ENCODE measurements at regions not wholly inside any gene's neighbourhood (a gene's known extent, or its start where the extent isn't known, plus 50 kb on each side); places are given as distances from the start of the nearest gene placed in this dataset.

DNA sequence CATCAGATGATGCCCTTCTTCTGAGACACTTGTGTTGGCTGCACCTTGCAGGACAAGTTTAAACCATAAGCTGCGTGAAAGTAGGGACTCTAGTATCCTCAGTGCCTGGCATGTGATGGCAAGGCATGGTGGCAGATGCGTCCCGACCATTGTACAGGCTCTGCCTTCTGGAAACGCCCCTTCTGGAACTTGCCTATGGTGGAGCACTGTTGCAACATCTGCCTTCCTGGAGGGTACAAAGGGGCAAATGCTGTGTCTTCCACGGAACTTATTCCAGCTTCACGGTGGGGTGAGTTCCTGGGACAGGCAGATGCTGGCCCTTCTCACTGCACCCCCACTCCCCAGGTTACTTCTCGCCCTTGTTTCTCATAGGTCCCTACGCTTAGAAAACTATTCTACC is 232.8 kb downstream of the THBS2 start:
- DNase-seq (no peak), ATAC-seq (ENCODE audit: poor library complexity) (no peak)
- Histone ChIP-seq H3K4me1 (ENCODE audit: insufficient read depth, low read length) (no peaks in the 10 kb centered on the region), H3K27me3 (ENCODE audit: control insufficient read depth in 1 of 2, insufficient read depth in 2 of 2, low read length in 2 of 2) (peaks cover 0 to 9% of the 10 kb centered on the region in 2 experiments), H3K36me3 (ENCODE audit: insufficient read depth, low read length) (no peaks in the 10 kb centered on the region), H3K27ac (ENCODE audit: low read depth in 1 of 2, low read length in 2 of 2) (no peak overlapping the region), H3K4me3 (ENCODE audit: low read length) (no peak overlapping the region), H3K9me3 (ENCODE audit: control insufficient read depth in 1 of 2, insufficient read depth in 1 of 2, low read length in 2 of 2) (peaks cover 4 to 34% of the 10 kb centered on the region in 2 experiments)
- no peak overlapping the region for H3K4me3 Mint-ChIP-seq
- TF ChIP-seq, protein P1, sequence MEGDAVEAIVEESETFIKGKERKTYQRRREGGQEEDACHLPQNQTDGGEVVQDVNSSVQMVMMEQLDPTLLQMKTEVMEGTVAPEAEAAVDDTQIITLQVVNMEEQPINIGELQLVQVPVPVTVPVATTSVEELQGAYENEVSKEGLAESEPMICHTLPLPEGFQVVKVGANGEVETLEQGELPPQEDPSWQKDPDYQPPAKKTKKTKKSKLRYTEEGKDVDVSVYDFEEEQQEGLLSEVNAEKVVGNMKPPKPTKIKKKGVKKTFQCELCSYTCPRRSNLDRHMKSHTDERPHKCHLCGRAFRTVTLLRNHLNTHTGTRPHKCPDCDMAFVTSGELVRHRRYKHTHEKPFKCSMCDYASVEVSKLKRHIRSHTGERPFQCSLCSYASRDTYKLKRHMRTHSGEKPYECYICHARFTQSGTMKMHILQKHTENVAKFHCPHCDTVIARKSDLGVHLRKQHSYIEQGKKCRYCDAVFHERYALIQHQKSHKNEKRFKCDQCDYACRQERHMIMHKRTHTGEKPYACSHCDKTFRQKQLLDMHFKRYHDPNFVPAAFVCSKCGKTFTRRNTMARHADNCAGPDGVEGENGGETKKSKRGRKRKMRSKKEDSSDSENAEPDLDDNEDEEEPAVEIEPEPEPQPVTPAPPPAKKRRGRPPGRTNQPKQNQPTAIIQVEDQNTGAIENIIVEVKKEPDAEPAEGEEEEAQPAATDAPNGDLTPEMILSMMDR (IDR thresholded peaks at IDR 0.05), result no peak
- no peaks in the 10 kb centered on the region for H3K4me1 Mint-ChIP-seq (ENCODE audit: low read depth)
- CTCF ChIA-PET, result no interaction called here
- POLR2A ChIA-PET, result no interaction called here
- peaks cover 4% of the 10 kb centered on the region for H3K9me3 Mint-ChIP-seq
- H3K27me3 Mint-ChIP-seq, result peaks cover 27% of the 10 kb centered on the region
- H3K36me3 Mint-ChIP-seq (ENCODE audit: low read depth), result no peaks in the 10 kb centered on the region
- intact Hi-C loops (cut with DNase I, micrococcal nuclease), result no loop called here
- no peak overlapping the region for H3K27ac Mint-ChIP-seq

DNA sequence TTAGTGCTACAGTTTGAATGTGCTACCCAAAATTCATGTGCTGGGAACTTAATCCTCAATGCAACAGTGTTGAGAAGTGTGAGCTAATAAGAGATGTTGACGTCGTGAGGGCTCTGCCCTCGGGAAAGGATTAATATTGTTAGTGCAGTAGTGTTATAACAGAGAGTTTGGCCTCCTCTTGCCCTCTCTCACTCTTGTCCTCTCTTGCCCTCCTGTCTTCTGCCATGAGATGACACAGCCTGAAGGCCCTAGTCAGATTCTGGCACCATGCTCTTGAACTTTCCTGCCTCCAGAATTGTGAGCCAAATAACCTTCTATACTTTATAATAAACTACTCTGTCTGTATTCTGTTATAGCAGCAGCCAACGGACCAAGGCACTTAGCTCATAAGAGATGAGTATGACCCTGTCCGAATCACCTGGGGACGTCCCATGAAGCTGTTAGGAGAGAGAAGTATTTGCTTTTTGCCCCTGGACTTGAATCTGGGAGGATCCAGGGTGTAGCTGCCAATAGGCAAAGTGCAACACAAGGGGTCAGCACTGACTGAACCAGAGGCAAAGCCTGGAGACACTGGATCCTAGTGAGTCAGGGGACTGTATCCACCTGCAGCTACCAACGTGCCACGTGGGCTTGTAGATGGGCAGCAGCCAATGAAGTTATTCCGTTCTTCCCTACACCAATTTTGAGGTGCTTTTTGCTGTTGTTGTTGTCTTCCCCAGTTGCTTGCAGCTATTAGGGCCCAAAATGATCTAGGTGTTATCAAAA is 233.7 kb downstream of the THBS2 start:
- Mint-ChIP-seq H3K9me3 (peaks cover 7% of the 10 kb centered on the region), H3K27me3 (peaks cover 34% of the 10 kb centered on the region), H3K4me1 (ENCODE audit: low read depth) (no peaks in the 10 kb centered on the region), H3K27ac (no peak overlapping the region), H3K4me3 (no peak overlapping the region), H3K36me3 (ENCODE audit: low read depth) (no peaks in the 10 kb centered on the region)
- intact Hi-C loops (cut with DNase I, micrococcal nuclease), result no loop called here
- ATAC-seq (ENCODE audit: poor library complexity) (no peak), DNase-seq (no peak)
- ChIA-PET CTCF (no interaction called here), POLR2A (no interaction called here)
- Histone ChIP-seq H3K4me1 (ENCODE audit: insufficient read depth, low read length) (no peaks in the 10 kb centered on the region), H3K36me3 (ENCODE audit: insufficient read depth, low read length) (no peaks in the 10 kb centered on the region), H3K27me3 (ENCODE audit: control insufficient read depth in 1 of 2, insufficient read depth in 2 of 2, low read length in 2 of 2) (peaks cover 0 to 9% of the 10 kb centered on the region in 2 experiments), H3K27ac (ENCODE audit: low read depth in 1 of 2, low read length in 2 of 2) (no peak overlapping the region), H3K4me3 (ENCODE audit: low read length) (no peak overlapping the region), H3K9me3 (ENCODE audit: control insufficient read depth in 1 of 2, insufficient read depth in 1 of 2, low read length in 2 of 2) (peaks cover 4 to 27% of the 10 kb centered on the region in 2 experiments)
- TF ChIP-seq, protein P1 (IDR thresholded peaks at IDR 0.05), result no peak

DNA sequence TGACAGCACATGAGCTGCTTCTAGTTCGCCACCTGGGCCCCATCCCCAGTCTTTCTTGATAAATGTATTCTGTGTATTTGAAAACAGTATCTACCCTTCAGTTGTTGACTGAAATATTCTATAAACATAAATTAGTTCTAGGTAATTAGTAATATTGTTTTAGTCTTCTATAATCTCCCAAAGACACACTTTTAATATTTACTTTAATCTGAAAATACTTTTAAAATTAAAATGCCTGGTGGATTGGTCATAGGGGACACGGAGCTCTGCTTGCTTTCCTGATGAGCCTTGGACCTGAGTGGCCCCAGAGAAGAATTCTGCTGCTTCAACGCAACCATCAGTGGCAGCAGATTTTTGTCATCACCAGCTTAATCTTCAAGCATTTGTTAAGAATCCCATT is 234.5 kb downstream of the THBS2 start:
- H3K36me3 Mint-ChIP-seq (ENCODE audit: low read depth), result no peaks in the 10 kb centered on the region
- H3K9me3 ChIP-seq (ENCODE audit: control insufficient read depth in 1 of 2, insufficient read depth in 1 of 2, low read length in 2 of 2), result peaks cover 4 to 22% of the 10 kb centered on the region in 2 experiments
- no peak overlapping the region for H3K27ac ChIP-seq (ENCODE audit: low read depth in 1 of 2, low read length in 2 of 2)
- CTCF ChIA-PET, result no interaction called here
- no peaks in the 10 kb centered on the region for H3K4me1 Mint-ChIP-seq (ENCODE audit: low read depth)
- no peaks in the 10 kb centered on the region for H3K36me3 ChIP-seq (ENCODE audit: insufficient read depth, low read length)
- H3K9me3 Mint-ChIP-seq, result peaks cover 7% of the 10 kb centered on the region
- H3K4me3 ChIP-seq (ENCODE audit: low read length), result no peak overlapping the region
- TF ChIP-seq, protein P1 (IDR thresholded peaks at IDR 0.05), result no peak
- peaks cover 41% of the 10 kb centered on the region for H3K27me3 Mint-ChIP-seq
- no peak overlapping the region for H3K27ac Mint-ChIP-seq
- no peak overlapping the region for H3K4me3 Mint-ChIP-seq
- no peaks in the 10 kb centered on the region for H3K4me1 ChIP-seq (ENCODE audit: insufficient read depth, low read length)
- ATAC-seq (ENCODE audit: poor library complexity), result no peak
- intact Hi-C loops (cut with DNase I, micrococcal nuclease), result no loop called here
- peaks cover 0 to 9% of the 10 kb centered on the region in 2 experiments for H3K27me3 ChIP-seq (ENCODE audit: control insufficient read depth in 1 of 2, insufficient read depth in 2 of 2, low read length in 2 of 2)
- no peak for DNase-seq
- POLR2A ChIA-PET, result no interaction called here
